ENCODE measurements at regions not wholly inside any gene's neighbourhood (a gene's known extent, or its start where the extent isn't known, plus 50 kb on each side); places are given as distances from the start of the nearest gene placed in this dataset.
A peak's percentile ranks its signal among the peaks of the same experiment; 100 is the strongest.
"Not testable (repeated sequence)": the region's sequence is repeated elsewhere in the genome, so short reads cannot be mapped to it uniquely, and the experiment has no call there.

GRCh38 chr12:88828537-88828936 is 248.3 kb upstream of the KITLG start:
- WGBS, 2 donors: 80% methylated on average over 2 of the region's 2 CpGs
- not testable (repeated sequence) for H3K27ac ChIP-seq (ENCODE audit: low read depth in 2 of 2, low read length in 1 of 2); H3K36me3 ChIP-seq (ENCODE audit: control insufficient read depth in 2 of 2, insufficient read depth in 2 of 2, low read length in 1 of 2); H3K4me1 ChIP-seq (ENCODE audit: control insufficient read depth in 2 of 2, insufficient read depth in 2 of 2, low read length in 1 of 2); H3K9me3 ChIP-seq (ENCODE audit: control insufficient read depth in 2 of 2, insufficient read depth in 1 of 2, low read depth in 1 of 2, low read length in 1 of 2); H3K27me3 ChIP-seq (ENCODE audit: control insufficient read depth in 1 of 2, insufficient read depth in 2 of 2, low read length in 2 of 2); H3K4me3 ChIP-seq (ENCODE audit: low read depth in 1 of 2, low read length in 2 of 2)

DNA sequence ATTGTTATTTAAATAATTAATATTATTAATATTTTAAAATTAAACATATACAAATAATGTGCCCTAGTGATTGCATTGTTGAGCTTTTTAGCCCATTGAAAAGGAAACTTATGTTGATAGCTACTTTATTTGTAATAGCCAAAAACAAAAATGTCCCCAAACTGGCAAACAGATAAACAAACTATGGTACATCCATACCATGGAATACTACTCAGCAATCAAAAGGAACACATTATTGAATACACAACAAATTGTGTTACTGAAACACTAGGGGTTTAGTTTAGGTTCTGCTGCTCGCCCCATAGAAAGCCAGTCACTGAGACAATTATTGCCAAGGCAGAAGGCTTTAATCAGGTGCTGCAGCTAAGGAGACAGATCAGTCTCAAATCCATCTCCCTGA is 239.7 kb upstream of the KITLG start:
- H3K36me3 ChIP-seq (ENCODE audit: control insufficient read depth in 2 of 2, insufficient read depth in 2 of 2, low read length in 1 of 2): no peaks in the 10 kb centered on the region
- WGBS, 2 donors: 91 to 95% methylated on average over 1 of the region's 1 CpG
- H3K4me1 ChIP-seq (ENCODE audit: control insufficient read depth in 2 of 2, insufficient read depth in 2 of 2, low read length in 1 of 2): no peaks in the 10 kb centered on the region
- H3K27ac ChIP-seq (ENCODE audit: low read depth in 2 of 2, low read length in 1 of 2): no peak overlapping the region
- no peaks in the 10 kb centered on the region for H3K27me3 ChIP-seq (ENCODE audit: control insufficient read depth in 1 of 2, insufficient read depth in 2 of 2, low read length in 2 of 2)
- no peak overlapping the region for H3K4me3 ChIP-seq (ENCODE audit: low read depth in 1 of 2, low read length in 2 of 2)
- H3K9me3 ChIP-seq (ENCODE audit: control insufficient read depth in 2 of 2, insufficient read depth in 1 of 2, low read depth in 1 of 2, low read length in 1 of 2): no peaks in the 10 kb centered on the region

GRCh38 chr12:88816201-88816600 is 235.9 kb upstream of the KITLG start:
- H3K9me3 ChIP-seq (ENCODE audit: control insufficient read depth in 2 of 2, insufficient read depth in 1 of 2, low read depth in 1 of 2, low read length in 1 of 2): no peaks in the 10 kb centered on the region
- H3K27me3 ChIP-seq (ENCODE audit: control insufficient read depth in 1 of 2, insufficient read depth in 2 of 2, low read length in 2 of 2): no peaks in the 10 kb centered on the region
- no peaks in the 10 kb centered on the region for H3K36me3 ChIP-seq (ENCODE audit: control insufficient read depth in 2 of 2, insufficient read depth in 2 of 2, low read length in 1 of 2)
- peak overlapping the region in 1 of 2 donors; percentile 35 for H3K4me3 ChIP-seq (ENCODE audit: low read depth in 1 of 2, low read length in 2 of 2)
- no peak overlapping the region for H3K27ac ChIP-seq (ENCODE audit: low read depth in 2 of 2, low read length in 1 of 2)
- no peaks in the 10 kb centered on the region for H3K4me1 ChIP-seq (ENCODE audit: control insufficient read depth in 2 of 2, insufficient read depth in 2 of 2, low read length in 1 of 2)

- H3K27me3 ChIP-seq (ENCODE audit: control insufficient read depth in 1 of 2, insufficient read depth in 2 of 2, low read length in 2 of 2): no peaks in the 10 kb centered on the region
- WGBS, 2 donors: 68 to 76% methylated on average over 5 of the region's 5 CpGs
Measured at GRCh38 chr12:88814779-88815178, 234.5 kb upstream of the KITLG start.

DNA sequence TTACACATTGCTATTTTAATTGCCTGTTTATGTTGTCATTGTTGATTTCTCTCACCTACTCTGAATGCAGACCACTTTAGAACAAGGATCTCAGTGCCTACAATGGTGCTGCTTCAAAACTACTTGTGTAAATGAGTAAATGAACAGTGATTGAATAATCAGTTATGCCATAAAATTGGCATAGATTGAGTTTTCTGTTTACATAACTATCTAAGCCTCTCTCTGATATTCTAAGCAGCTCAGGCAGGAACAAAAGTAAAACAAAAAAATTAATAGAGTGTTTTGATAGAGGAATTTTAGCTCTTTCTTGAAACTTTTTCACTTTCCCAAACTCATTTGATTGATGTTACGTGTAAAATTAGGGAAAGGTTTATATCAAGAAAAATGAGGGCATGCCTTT is 232.3 kb upstream of the KITLG start:
- Histone ChIP-seq H3K4me1 (ENCODE audit: control insufficient read depth in 2 of 2, insufficient read depth in 2 of 2, low read length in 1 of 2) (no peaks in the 10 kb centered on the region), H3K9me3 (ENCODE audit: control insufficient read depth in 2 of 2, insufficient read depth in 1 of 2, low read depth in 1 of 2, low read length in 1 of 2) (no peaks in the 10 kb centered on the region), H3K36me3 (ENCODE audit: control insufficient read depth in 2 of 2, insufficient read depth in 2 of 2, low read length in 1 of 2) (no peaks in the 10 kb centered on the region), H3K4me3 (ENCODE audit: low read depth in 1 of 2, low read length in 2 of 2) (no peak overlapping the region), H3K27me3 (ENCODE audit: control insufficient read depth in 1 of 2, insufficient read depth in 2 of 2, low read length in 2 of 2) (no peaks in the 10 kb centered on the region), H3K27ac (ENCODE audit: low read depth in 2 of 2, low read length in 1 of 2) (no peak overlapping the region)
- 83 to 84% methylated on average over 1 of the region's 1 CpG for WGBS, 2 donors

More at GRCh38 chr12:88814779-88815178, 234.5 kb upstream of the KITLG start:
- no peaks in the 10 kb centered on the region for H3K36me3 ChIP-seq (ENCODE audit: control insufficient read depth in 2 of 2, insufficient read depth in 2 of 2, low read length in 1 of 2)
- H3K4me3 ChIP-seq (ENCODE audit: low read depth in 1 of 2, low read length in 2 of 2): no peak overlapping the region
- H3K9me3 ChIP-seq (ENCODE audit: control insufficient read depth in 2 of 2, insufficient read depth in 1 of 2, low read depth in 1 of 2, low read length in 1 of 2): no peaks in the 10 kb centered on the region
- no peak overlapping the region for H3K27ac ChIP-seq (ENCODE audit: low read depth in 2 of 2, low read length in 1 of 2)
- no peaks in the 10 kb centered on the region for H3K4me1 ChIP-seq (ENCODE audit: control insufficient read depth in 2 of 2, insufficient read depth in 2 of 2, low read length in 1 of 2)

DNA sequence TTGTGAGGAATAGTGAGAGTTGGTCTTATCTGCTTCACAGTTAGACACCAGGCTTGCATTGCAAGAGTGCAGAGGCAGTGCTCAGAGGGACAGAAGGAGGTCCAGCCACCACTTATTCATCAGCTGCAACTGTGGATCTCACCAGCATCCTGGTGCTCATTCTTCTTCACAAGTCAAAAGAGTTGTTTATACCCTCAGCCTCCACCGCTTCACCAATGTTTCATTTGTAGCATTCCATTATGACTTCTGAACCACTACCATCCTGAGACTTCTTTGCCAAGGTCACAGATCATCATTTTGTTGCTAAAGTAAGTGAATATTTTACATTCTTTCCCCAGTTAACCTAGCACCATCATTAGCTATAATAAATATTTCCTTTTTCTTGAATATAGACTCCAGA is 230.5 kb upstream of the KITLG start:
- no peaks in the 10 kb centered on the region for H3K36me3 ChIP-seq (ENCODE audit: control insufficient read depth in 2 of 2, insufficient read depth in 2 of 2, low read length in 1 of 2)
- 91 to 95% methylated on average over 1 of the region's 1 CpG for WGBS, 2 donors
- H3K27me3 ChIP-seq (ENCODE audit: control insufficient read depth in 1 of 2, insufficient read depth in 2 of 2, low read length in 2 of 2): no peaks in the 10 kb centered on the region
- H3K27ac ChIP-seq (ENCODE audit: low read depth in 2 of 2, low read length in 1 of 2): no peak overlapping the region
- H3K4me1 ChIP-seq (ENCODE audit: control insufficient read depth in 2 of 2, insufficient read depth in 2 of 2, low read length in 1 of 2): no peaks in the 10 kb centered on the region
- no peak overlapping the region for H3K4me3 ChIP-seq (ENCODE audit: low read depth in 1 of 2, low read length in 2 of 2)
- H3K9me3 ChIP-seq (ENCODE audit: control insufficient read depth in 2 of 2, insufficient read depth in 1 of 2, low read depth in 1 of 2, low read length in 1 of 2): no peaks in the 10 kb centered on the region

GRCh38 chr12:88809841-88810240 is 229.6 kb upstream of the KITLG start:
- not testable (repeated sequence) for H3K4me1 ChIP-seq (ENCODE audit: control insufficient read depth in 2 of 2, insufficient read depth in 2 of 2, low read length in 1 of 2); H3K36me3 ChIP-seq (ENCODE audit: control insufficient read depth in 2 of 2, insufficient read depth in 2 of 2, low read length in 1 of 2); H3K27ac ChIP-seq (ENCODE audit: low read depth in 2 of 2, low read length in 1 of 2); H3K9me3 ChIP-seq (ENCODE audit: control insufficient read depth in 2 of 2, insufficient read depth in 1 of 2, low read depth in 1 of 2, low read length in 1 of 2); H3K4me3 ChIP-seq (ENCODE audit: low read depth in 1 of 2, low read length in 2 of 2); H3K27me3 ChIP-seq (ENCODE audit: control insufficient read depth in 1 of 2, insufficient read depth in 2 of 2, low read length in 2 of 2)
- 65 to 76% methylated on average over 1 of the region's 1 CpG for WGBS, 2 donors

DNA sequence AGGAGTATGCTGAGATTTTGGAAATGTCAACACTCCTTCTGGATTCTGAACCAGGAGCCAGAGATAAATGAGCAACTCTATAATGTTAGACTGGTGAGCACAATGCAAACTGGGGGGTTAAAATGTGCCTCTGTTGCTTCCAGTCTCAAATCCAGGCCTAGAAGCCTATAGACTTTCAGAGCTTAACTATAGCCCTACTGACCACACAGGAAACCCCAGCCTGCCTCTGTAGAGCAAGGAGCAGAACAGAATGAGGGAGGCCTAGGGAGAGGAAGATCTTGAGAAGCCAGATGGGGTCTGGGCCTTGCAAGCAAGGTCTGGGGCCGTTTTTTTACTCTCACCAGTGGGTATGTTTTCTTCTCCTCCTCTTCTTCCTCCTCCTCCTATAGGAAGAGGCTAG is 225.4 kb upstream of the KITLG start:
- H3K27me3 ChIP-seq (ENCODE audit: control insufficient read depth in 1 of 2, insufficient read depth in 2 of 2, low read length in 2 of 2): no peaks in the 10 kb centered on the region
- no peak overlapping the region for H3K4me3 ChIP-seq (ENCODE audit: low read depth in 1 of 2, low read length in 2 of 2)
- no peaks in the 10 kb centered on the region for H3K4me1 ChIP-seq (ENCODE audit: control insufficient read depth in 2 of 2, insufficient read depth in 2 of 2, low read length in 1 of 2)
- 38 to 58% methylated on average over 1 of the region's 1 CpG for WGBS, 2 donors
- H3K9me3 ChIP-seq (ENCODE audit: control insufficient read depth in 2 of 2, insufficient read depth in 1 of 2, low read depth in 1 of 2, low read length in 1 of 2): no peaks in the 10 kb centered on the region
- no peak overlapping the region for H3K27ac ChIP-seq (ENCODE audit: low read depth in 2 of 2, low read length in 1 of 2)
- no peaks in the 10 kb centered on the region for H3K36me3 ChIP-seq (ENCODE audit: control insufficient read depth in 2 of 2, insufficient read depth in 2 of 2, low read length in 1 of 2)

GRCh38 chr12:88805286-88805685 is 225.0 kb upstream of the KITLG start:
- H3K4me1 ChIP-seq (ENCODE audit: control insufficient read depth in 2 of 2, insufficient read depth in 2 of 2, low read length in 1 of 2): no peaks in the 10 kb centered on the region
- 85 to 92% methylated on average over 2 of the region's 2 CpGs for WGBS, 2 donors
- no peaks in the 10 kb centered on the region for H3K9me3 ChIP-seq (ENCODE audit: control insufficient read depth in 2 of 2, insufficient read depth in 1 of 2, low read depth in 1 of 2, low read length in 1 of 2)
- no peak overlapping the region for H3K27ac ChIP-seq (ENCODE audit: low read depth in 2 of 2, low read length in 1 of 2)
- no peaks in the 10 kb centered on the region for H3K27me3 ChIP-seq (ENCODE audit: control insufficient read depth in 1 of 2, insufficient read depth in 2 of 2, low read length in 2 of 2)
- no peak overlapping the region for H3K4me3 ChIP-seq (ENCODE audit: low read depth in 1 of 2, low read length in 2 of 2)
- H3K36me3 ChIP-seq (ENCODE audit: control insufficient read depth in 2 of 2, insufficient read depth in 2 of 2, low read length in 1 of 2): no peaks in the 10 kb centered on the region

DNA sequence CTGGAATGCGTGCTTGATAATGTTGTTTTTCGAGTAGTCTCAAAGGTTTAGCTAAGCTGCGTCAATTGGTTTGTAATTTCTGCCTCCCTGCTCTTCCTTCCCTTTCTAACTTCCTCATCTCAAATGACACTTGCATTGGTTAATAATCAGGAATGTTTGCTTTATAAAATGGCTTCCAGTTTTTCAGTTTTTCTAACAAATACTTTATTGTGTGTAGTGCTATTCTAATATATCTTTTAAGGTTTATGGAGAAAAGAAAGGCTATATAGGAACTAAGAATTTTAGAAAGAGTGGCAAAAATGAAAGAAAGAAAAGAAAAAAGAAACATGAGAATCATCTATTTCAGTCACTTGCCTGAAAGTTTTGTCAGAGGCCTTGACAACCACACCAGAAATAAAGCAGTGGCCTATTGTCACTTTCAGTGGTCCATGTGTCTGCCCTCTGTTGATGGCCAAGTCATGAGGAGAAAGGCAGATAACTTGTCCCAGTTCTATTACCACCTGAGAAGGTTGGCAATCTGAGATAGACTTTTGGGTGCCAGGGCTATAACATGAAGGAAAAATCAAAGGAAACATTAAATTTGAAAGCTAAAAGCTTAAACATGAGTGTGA is 221.9 kb upstream of the KITLG start:
- H3K9me3 ChIP-seq (ENCODE audit: control insufficient read depth in 2 of 2, insufficient read depth in 1 of 2, low read depth in 1 of 2, low read length in 1 of 2): no peaks in the 10 kb centered on the region
- H3K4me1 ChIP-seq (ENCODE audit: control insufficient read depth in 2 of 2, insufficient read depth in 2 of 2, low read length in 1 of 2): no peaks in the 10 kb centered on the region
- H3K36me3 ChIP-seq (ENCODE audit: control insufficient read depth in 2 of 2, insufficient read depth in 2 of 2, low read length in 1 of 2): no peaks in the 10 kb centered on the region
- H3K4me3 ChIP-seq (ENCODE audit: low read depth in 1 of 2, low read length in 2 of 2): no peak overlapping the region
- no peak overlapping the region for H3K27ac ChIP-seq (ENCODE audit: low read depth in 2 of 2, low read length in 1 of 2)
- WGBS, 2 donors: 57 to 70% methylated on average over 3 of the region's 3 CpGs
- no peaks in the 10 kb centered on the region for H3K27me3 ChIP-seq (ENCODE audit: control insufficient read depth in 1 of 2, insufficient read depth in 2 of 2, low read length in 2 of 2)
